ENCODE measurements at regions not wholly inside any gene's neighbourhood (a gene's known extent, or its start where the extent isn't known, plus 50 kb on each side); places are given as distances from the start of the nearest gene placed in this dataset.

GRCh38 chr3:64318668-64319271, 93.5 kb upstream of the PRICKLE2 start:
- 76 to 89% methylated on average over 1 of the region's 1 CpG for WGBS, 2 donors
- H3K4me1 ChIP-seq (ENCODE audit: control insufficient read depth in 2 of 2, insufficient read depth in 2 of 2, low read length in 1 of 2) = no peaks in the 10 kb centered on the region
- no peaks in the 10 kb centered on the region for H3K36me3 ChIP-seq (ENCODE audit: control insufficient read depth in 2 of 2, insufficient read depth in 2 of 2, low read length in 1 of 2)
- H3K27ac ChIP-seq (ENCODE audit: low read depth in 2 of 2, low read length in 1 of 2) = no peak overlapping the region
- no peaks in the 10 kb centered on the region for H3K27me3 ChIP-seq (ENCODE audit: control insufficient read depth in 1 of 2, insufficient read depth in 2 of 2, low read length in 2 of 2)
- no peak overlapping the region for H3K4me3 ChIP-seq (ENCODE audit: low read depth in 1 of 2, low read length in 2 of 2)
- H3K9me3 ChIP-seq (ENCODE audit: control insufficient read depth in 2 of 2, insufficient read depth in 1 of 2, low read depth in 1 of 2, low read length in 1 of 2) = no peaks in the 10 kb centered on the region

- no peaks in the 10 kb centered on the region for H3K36me3 ChIP-seq (ENCODE audit: control insufficient read depth in 2 of 2, insufficient read depth in 2 of 2, low read length in 1 of 2)
- H3K4me3 ChIP-seq (ENCODE audit: low read depth in 1 of 2, low read length in 2 of 2) = no peak overlapping the region
- WGBS, 2 donors = 88 to 93% methylated on average over 3 of the region's 3 CpGs
- no peaks in the 10 kb centered on the region for H3K4me1 ChIP-seq (ENCODE audit: control insufficient read depth in 2 of 2, insufficient read depth in 2 of 2, low read length in 1 of 2)
- H3K27ac ChIP-seq (ENCODE audit: low read depth in 2 of 2, low read length in 1 of 2) = no peak overlapping the region
- H3K9me3 ChIP-seq (ENCODE audit: control insufficient read depth in 2 of 2, insufficient read depth in 1 of 2, low read depth in 1 of 2, low read length in 1 of 2) = no peaks in the 10 kb centered on the region
- H3K27me3 ChIP-seq (ENCODE audit: control insufficient read depth in 1 of 2, insufficient read depth in 2 of 2, low read length in 2 of 2) = no peaks in the 10 kb centered on the region
These were observed 92.7 kb upstream of the PRICKLE2 start for GRCh38 chr3:64318001-64318400.

- WGBS, 2 donors = 68 to 69% methylated on average over 4 of the region's 4 CpGs
- Histone ChIP-seq H3K27me3 (ENCODE audit: control insufficient read depth in 1 of 2, insufficient read depth in 2 of 2, low read length in 2 of 2) (no peaks in the 10 kb centered on the region), H3K4me3 (ENCODE audit: low read depth in 1 of 2, low read length in 2 of 2) (no peak overlapping the region), H3K4me1 (ENCODE audit: control insufficient read depth in 2 of 2, insufficient read depth in 2 of 2, low read length in 1 of 2) (no peaks in the 10 kb centered on the region), H3K36me3 (ENCODE audit: control insufficient read depth in 2 of 2, insufficient read depth in 2 of 2, low read length in 1 of 2) (no peaks in the 10 kb centered on the region), H3K27ac (ENCODE audit: low read depth in 2 of 2, low read length in 1 of 2) (no peak overlapping the region), H3K9me3 (ENCODE audit: control insufficient read depth in 2 of 2, insufficient read depth in 1 of 2, low read depth in 1 of 2, low read length in 1 of 2) (no peaks in the 10 kb centered on the region)
These were observed 91.7 kb upstream of the PRICKLE2 start for GRCh38 chr3:64316971-64317370.

- Histone ChIP-seq H3K9me3 (ENCODE audit: control insufficient read depth in 2 of 2, insufficient read depth in 1 of 2, low read depth in 1 of 2, low read length in 1 of 2) (no peaks in the 10 kb centered on the region), H3K27me3 (ENCODE audit: control insufficient read depth in 1 of 2, insufficient read depth in 2 of 2, low read length in 2 of 2) (no peaks in the 10 kb centered on the region), H3K4me1 (ENCODE audit: control insufficient read depth in 2 of 2, insufficient read depth in 2 of 2, low read length in 1 of 2) (no peaks in the 10 kb centered on the region), H3K27ac (ENCODE audit: low read depth in 2 of 2, low read length in 1 of 2) (no peak overlapping the region), H3K4me3 (ENCODE audit: low read depth in 1 of 2, low read length in 2 of 2) (no peak overlapping the region), H3K36me3 (ENCODE audit: control insufficient read depth in 2 of 2, insufficient read depth in 2 of 2, low read length in 1 of 2) (no peaks in the 10 kb centered on the region)
- 38 to 56% methylated on average over 5 of the region's 5 CpGs for WGBS, 2 donors
These were observed 86.3 kb upstream of the PRICKLE2 start for GRCh38 chr3:64311424-64312061.

GRCh38 chr3:64308931-64309330, 83.7 kb upstream of the PRICKLE2 start:
- 96 to 99% methylated on average over 1 of the region's 1 CpG for WGBS, 2 donors
- no peaks in the 10 kb centered on the region for H3K36me3 ChIP-seq (ENCODE audit: control insufficient read depth in 2 of 2, insufficient read depth in 2 of 2, low read length in 1 of 2)
- H3K9me3 ChIP-seq (ENCODE audit: control insufficient read depth in 2 of 2, insufficient read depth in 1 of 2, low read depth in 1 of 2, low read length in 1 of 2) = no peaks in the 10 kb centered on the region
- H3K27ac ChIP-seq (ENCODE audit: low read depth in 2 of 2, low read length in 1 of 2) = no peak overlapping the region
- H3K4me3 ChIP-seq (ENCODE audit: low read depth in 1 of 2, low read length in 2 of 2) = no peak overlapping the region
- no peaks in the 10 kb centered on the region for H3K4me1 ChIP-seq (ENCODE audit: control insufficient read depth in 2 of 2, insufficient read depth in 2 of 2, low read length in 1 of 2)
- no peaks in the 10 kb centered on the region for H3K27me3 ChIP-seq (ENCODE audit: control insufficient read depth in 1 of 2, insufficient read depth in 2 of 2, low read length in 2 of 2)

GRCh38 chr3:64306745-64307144, 81.5 kb upstream of the PRICKLE2 start:
- Histone ChIP-seq H3K4me1 (ENCODE audit: control insufficient read depth in 2 of 2, insufficient read depth in 2 of 2, low read length in 1 of 2) (no peaks in the 10 kb centered on the region), H3K27ac (ENCODE audit: low read depth in 2 of 2, low read length in 1 of 2) (no peak overlapping the region), H3K27me3 (ENCODE audit: control insufficient read depth in 1 of 2, insufficient read depth in 2 of 2, low read length in 2 of 2) (no peaks in the 10 kb centered on the region), H3K36me3 (ENCODE audit: control insufficient read depth in 2 of 2, insufficient read depth in 2 of 2, low read length in 1 of 2) (no peaks in the 10 kb centered on the region), H3K9me3 (ENCODE audit: control insufficient read depth in 2 of 2, insufficient read depth in 1 of 2, low read depth in 1 of 2, low read length in 1 of 2) (no peaks in the 10 kb centered on the region), H3K4me3 (ENCODE audit: low read depth in 1 of 2, low read length in 2 of 2) (no peak overlapping the region)
- 66 to 75% methylated on average over 2 of the region's 2 CpGs for WGBS, 2 donors

- Histone ChIP-seq H3K27ac (ENCODE audit: low read depth in 2 of 2, low read length in 1 of 2) (no peak overlapping the region), H3K4me3 (ENCODE audit: low read depth in 1 of 2, low read length in 2 of 2) (no peak overlapping the region), H3K9me3 (ENCODE audit: control insufficient read depth in 2 of 2, insufficient read depth in 1 of 2, low read depth in 1 of 2, low read length in 1 of 2) (no peaks in the 10 kb centered on the region), H3K36me3 (ENCODE audit: control insufficient read depth in 2 of 2, insufficient read depth in 2 of 2, low read length in 1 of 2) (no peaks in the 10 kb centered on the region), H3K4me1 (ENCODE audit: control insufficient read depth in 2 of 2, insufficient read depth in 2 of 2, low read length in 1 of 2) (no peaks in the 10 kb centered on the region), H3K27me3 (ENCODE audit: control insufficient read depth in 1 of 2, insufficient read depth in 2 of 2, low read length in 2 of 2) (no peaks in the 10 kb centered on the region)
- WGBS, 2 donors = 97% methylated on average over 1 of the region's 1 CpG
These were observed 80.5 kb upstream of the PRICKLE2 start for GRCh38 chr3:64305731-64306130.

GRCh38 chr3:64304828-64305410, 79.7 kb upstream of the PRICKLE2 start:
- Histone ChIP-seq H3K4me3 (ENCODE audit: low read depth in 1 of 2, low read length in 2 of 2) (no peak overlapping the region), H3K27me3 (ENCODE audit: control insufficient read depth in 1 of 2, insufficient read depth in 2 of 2, low read length in 2 of 2) (no peaks in the 10 kb centered on the region), H3K9me3 (ENCODE audit: control insufficient read depth in 2 of 2, insufficient read depth in 1 of 2, low read depth in 1 of 2, low read length in 1 of 2) (no peaks in the 10 kb centered on the region), H3K4me1 (ENCODE audit: control insufficient read depth in 2 of 2, insufficient read depth in 2 of 2, low read length in 1 of 2) (no peaks in the 10 kb centered on the region), H3K36me3 (ENCODE audit: control insufficient read depth in 2 of 2, insufficient read depth in 2 of 2, low read length in 1 of 2) (no peaks in the 10 kb centered on the region), H3K27ac (ENCODE audit: low read depth in 2 of 2, low read length in 1 of 2) (no peak overlapping the region)
- 90 to 93% methylated on average over 8 of the region's 8 CpGs for WGBS, 2 donors

GRCh38 chr3:64303881-64304280, 78.6 kb upstream of the PRICKLE2 start:
- 91 to 93% methylated on average over 6 of the region's 6 CpGs for WGBS, 2 donors

GRCh38 chr3:64303401-64303800, 78.1 kb upstream of the PRICKLE2 start:
- WGBS, 2 donors = 89 to 92% methylated on average over 6 of the region's 6 CpGs
- no peak overlapping the region for H3K4me3 ChIP-seq (ENCODE audit: low read depth in 1 of 2, low read length in 2 of 2)
- H3K27ac ChIP-seq (ENCODE audit: low read depth in 2 of 2, low read length in 1 of 2) = no peak overlapping the region
- H3K4me1 ChIP-seq (ENCODE audit: control insufficient read depth in 2 of 2, insufficient read depth in 2 of 2, low read length in 1 of 2) = no peaks in the 10 kb centered on the region
- H3K27me3 ChIP-seq (ENCODE audit: control insufficient read depth in 1 of 2, insufficient read depth in 2 of 2, low read length in 2 of 2) = no peaks in the 10 kb centered on the region
- H3K36me3 ChIP-seq (ENCODE audit: control insufficient read depth in 2 of 2, insufficient read depth in 2 of 2, low read length in 1 of 2) = no peaks in the 10 kb centered on the region
- H3K9me3 ChIP-seq (ENCODE audit: control insufficient read depth in 2 of 2, insufficient read depth in 1 of 2, low read depth in 1 of 2, low read length in 1 of 2) = no peaks in the 10 kb centered on the region

More at GRCh38 chr3:64303881-64304280, 78.6 kb upstream of the PRICKLE2 start:
- Histone ChIP-seq H3K4me1 (ENCODE audit: control insufficient read depth in 2 of 2, insufficient read depth in 2 of 2, low read length in 1 of 2) (no peaks in the 10 kb centered on the region), H3K27ac (ENCODE audit: low read depth in 2 of 2, low read length in 1 of 2) (no peak overlapping the region), H3K9me3 (ENCODE audit: control insufficient read depth in 2 of 2, insufficient read depth in 1 of 2, low read depth in 1 of 2, low read length in 1 of 2) (no peaks in the 10 kb centered on the region), H3K27me3 (ENCODE audit: control insufficient read depth in 1 of 2, insufficient read depth in 2 of 2, low read length in 2 of 2) (no peaks in the 10 kb centered on the region), H3K36me3 (ENCODE audit: control insufficient read depth in 2 of 2, insufficient read depth in 2 of 2, low read length in 1 of 2) (no peaks in the 10 kb centered on the region), H3K4me3 (ENCODE audit: low read depth in 1 of 2, low read length in 2 of 2) (no peak overlapping the region)

Measured in esophagus (tissue), 2 donors.